Heart left ventricle (tissue), 16 donors: ENCODE measurements at regions not wholly inside any gene's neighbourhood (a gene's known extent, or its start where the extent isn't known, plus 50 kb on each side); places are given as distances from the start of the nearest gene placed in this dataset.

Experiments
- ATAC-seq, 4 donors: fragments of 200-7000 bp; cut with Tn5 transposase; one replicate each; pipeline ENCODE4 v1.9.1; 2020 to 2022; ENCODE audit warnings: moderate library complexity in 4 of 4, mild to moderate bottlenecking in 3 of 4, moderate number of reproducible peaks in 1 of 4
- DNase-seq, 5 donors: peaks; one replicate each; pipeline ENCODE4 v3.0.0-alpha.2; 2020
- H3K27ac ChIP-seq, 12 donors: fragments of 200-600 bp; sonication (generic) in 4 of 12; one replicate each; pipeline versions ENCODE4 v1.5.0 to v1.8.0; 2016 to 2022; ENCODE audit warnings: mild to moderate bottlenecking in 2 of 12
- H3K27me3 ChIP-seq, 9 donors: fragments of 200-600 bp; sonication (generic) in 2 of 9; one replicate each; pipeline versions ENCODE4 v1.5.1 to v1.8.0; 2016 to 2022; ENCODE audit warnings: mild to moderate bottlenecking in 3 of 9
- H3K36me3 ChIP-seq, 9 donors: fragments of 200-600 bp; sonication (generic) in 2 of 9; one replicate each; pipeline versions ENCODE4 v1.5.0 to v1.8.0; 2018 to 2022; ENCODE audit warnings: mild to moderate bottlenecking in 2 of 9
- H3K4me1 ChIP-seq, 12 donors: fragments of 200-600 bp; sonication (generic) in 4 of 12; one replicate each; pipeline versions ENCODE4 v1.5.0 to v1.8.0; 2016 to 2022; ENCODE audit warnings: mild to moderate bottlenecking in 3 of 12
- H3K4me3 ChIP-seq, 12 donors: fragments of 200-600 bp; sonication (generic) in 4 of 12; one replicate each; pipeline versions ENCODE4 v1.5.0 to v1.8.0; 2017 to 2022; ENCODE audit warnings: mild to moderate bottlenecking in 9 of 12, moderate library complexity in 4 of 12
- H3K9me3 ChIP-seq, 12 donors: fragments of 200-600 bp; sonication (generic) in 4 of 12; one replicate each; pipeline versions ENCODE4 v1.5.0 to v1.8.0; 2016 to 2022; ENCODE audit warnings: mild to moderate bottlenecking in 1 of 12
- CTCF ChIP-seq, 12 donors: fragments of 200-600 bp; sonication (generic) in 4 of 12; IDR thresholded peaks; one replicate each; pipeline versions ENCODE4 v1.5.0 to v1.8.0; 2018 to 2022; ENCODE audit warnings: antibody characterized with exemption in 12 of 12, mild to moderate bottlenecking in 5 of 12
- POLR2A ChIP-seq, 2 donors: fragments of 450-650 bp; IDR thresholded peaks; one replicate each; pipeline ENCODE4 v1.6.1; 2017; ENCODE audit warnings: antibody characterized with exemption in 2 of 2, mild to moderate bottlenecking in 2 of 2, moderate library complexity in 2 of 2
- WGBS, 4 donors: extraction: QIAGEN DNeasy Blood & Tissue Kit in 2 of 4; methylation state at CpG; one replicate each; pipeline versions ENCODE4 v1.1.5 to v1.1.7; 2013 to 2018; 5-methylcytosine and 5-hydroxymethylcytosine counted together
- intact Hi-C, 10 donors: fragments of 100-400 bp; cut with DNase I; formaldehyde crosslinking; loops; one replicate each; pipeline versions ENCODE4 v1.11.1 to v1.14.2; 2022
- donor health status: ischemic (EF 13 %, LVEDD 7.1; RV severe dilation, severe dysfunction).
- donor health status: healthy with polysubstance abuse.
- donor health status: DM: no; HTN: yes; CAD: no.
- donor health status: DM: no; HTN: no; CAD: no.
- donor health status: ischemic (EF 25% LVEDD 6.9; RV normal size, moderate dysfunction).
- donor health status: ischemic (EF 25% LVEDD 5.7; RV mildly dilated, moderate dysfunction).
- donor health status: healthy.
- donor health status: DM: yes; HTN: yes; CAD: no.
- donor health status: ischemic (EF 35%, LVEDD 5.7; RV mildly dilated, moderate dysfunction).
- donor health status: nonischemic (EF 11% LVEDD 7.7; RV severe dilation, severe dysfunction).
- donor health status: DM: yes; HTN: yes; CAD: no.
- donor health status: PGD.
- donor health status: ischemic (EF 29% LVEDD 5.4; RV normal size, mild dysfunction).
- donor health status: nonischemic (EF 23%, LVEDD 6.1; RV moderate dilation, normal function).

- H3K9me3 ChIP-seq: no peaks in the 10 kb centered on the region
- no peaks in the 10 kb centered on the region for H3K36me3 ChIP-seq
- H3K27ac ChIP-seq: no peak overlapping the region
- ATAC-seq (no peak), DNase-seq (no peak)
- 85 to 91% (median 89%) methylated on average over 2 of the region's 2 CpGs for WGBS, 4 donors
- peaks cover 0 to 29% (median 0%) of the 10 kb centered on the region in 12 donors for H3K4me1 ChIP-seq
- no peaks in the 10 kb centered on the region for H3K27me3 ChIP-seq
- intact Hi-C loops: no loop called here
- no peak overlapping the region for H3K4me3 ChIP-seq
- TF ChIP-seq POLR2A (IDR thresholded peaks at IDR 0.05) (no peak), CTCF (IDR thresholded peaks at IDR 0.05) (no peak)
Observed at GRCh38 chr13:91145571-91146205, 201.8 kb upstream of the MIR17HG start.

- no peak overlapping the region for H3K27ac ChIP-seq
Observed at GRCh38 chr13:91146601-91147000, 200.9 kb upstream of the MIR17HG start.

GRCh38 chr13:91148098-91148497 lies 199.4 kb upstream of the MIR17HG start:
- 87 to 95% (median 92%) methylated on average over 1 of the region's 1 CpG for WGBS, 4 donors
- Histone ChIP-seq H3K4me1 (peaks cover 0 to 25% (median 0%) of the 10 kb centered on the region in 12 donors), H3K27me3 (peaks cover 0 to 5% (median 0%) of the 10 kb centered on the region in 9 donors), H3K9me3 (no peaks in the 10 kb centered on the region), H3K4me3 (no peak overlapping the region), H3K27ac (no peak overlapping the region), H3K36me3 (no peaks in the 10 kb centered on the region)
- intact Hi-C loops: no loop called here
- DNase-seq (no peak), ATAC-seq (no peak)
- TF ChIP-seq CTCF (IDR thresholded peaks at IDR 0.05) (no peak), POLR2A (IDR thresholded peaks at IDR 0.05) (no peak)

More at GRCh38 chr13:91146601-91147000, 200.9 kb upstream of the MIR17HG start:
- peaks cover 0 to 29% (median 0%) of the 10 kb centered on the region in 12 donors for H3K4me1 ChIP-seq
- intact Hi-C loops: no loop called here
- no peak overlapping the region for H3K4me3 ChIP-seq
- 70 to 78% (median 74%) methylated on average over 2 of the region's 2 CpGs for WGBS, 4 donors
- no peaks in the 10 kb centered on the region for H3K36me3 ChIP-seq
- peaks cover 0 to 3% (median 0%) of the 10 kb centered on the region in 9 donors for H3K27me3 ChIP-seq
- DNase-seq: no peak
- no peaks in the 10 kb centered on the region for H3K9me3 ChIP-seq
- TF ChIP-seq CTCF (IDR thresholded peaks at IDR 0.05) (no peak), POLR2A (IDR thresholded peaks at IDR 0.05) (no peak)
- ATAC-seq: no peak

- Histone ChIP-seq H3K4me3 (no peak overlapping the region), H3K9me3 (no peaks in the 10 kb centered on the region), H3K27me3 (peaks cover 0 to 5% (median 0%) of the 10 kb centered on the region in 9 donors), H3K4me1 (peaks cover 0 to 10% (median 0%) of the 10 kb centered on the region in 12 donors), H3K27ac (no peak overlapping the region), H3K36me3 (no peaks in the 10 kb centered on the region)
- no peak for DNase-seq
- ATAC-seq: no peak
- intact Hi-C loops: no loop called here
- TF ChIP-seq POLR2A (IDR thresholded peaks at IDR 0.05): no peak
- TF ChIP-seq CTCF (IDR thresholded peaks at IDR 0.05): no peak
Observed at GRCh38 chr13:91151921-91152320, 195.6 kb upstream of the MIR17HG start.
